H9 (cell line): ENCODE measurements at regions not wholly inside any gene's neighbourhood (a gene's known extent, or its start where the extent isn't known, plus 50 kb on each side); places are given as distances from the start of the nearest gene placed in this dataset.

Experiments used
- DNase-seq: peaks from one replicate; pipeline ENCODE4 v3.0.0-alpha.2; 2017
- H2AFZ ChIP-seq: one replicate; pipeline ENCODE4 v1.6.1; 2013; ENCODE audit warnings: mild to moderate bottlenecking, low read length, control low read depth, moderate library complexity
- H2AK5ac ChIP-seq: 2 replicates; pipeline ENCODE4 v1.6.1; 2013; ENCODE audit warnings: low read length, control low read depth, mixed read lengths; ENCODE audit not compliant: insufficient read length
- H2BK120ac ChIP-seq: one replicate; pipeline ENCODE4 v1.6.1; 2013; ENCODE audit warnings: low read depth, mild to moderate bottlenecking, low read length, control low read depth, inconsistent platforms; ENCODE audit not compliant: poor library complexity, severe bottlenecking
- H2BK12ac ChIP-seq: 2 replicates; pipeline ENCODE4 v1.6.1; 2013; ENCODE audit warnings: low read length, control low read depth, mixed read lengths, low read depth; ENCODE audit not compliant: insufficient read length
- H2BK15ac ChIP-seq: 2 replicates; pipeline ENCODE4 v1.6.1; 2013; ENCODE audit warnings: low read depth, low read length, control low read depth
- H2BK20ac ChIP-seq: one replicate; pipeline ENCODE4 v1.6.1; 2013; ENCODE audit warnings: low read depth, mild to moderate bottlenecking, low read length, control low read depth, inconsistent platforms; ENCODE audit not compliant: poor library complexity, severe bottlenecking
- H2BK5ac ChIP-seq: 2 replicates; pipeline ENCODE4 v1.6.1; 2013; ENCODE audit warnings: low read length, control low read depth, mixed read lengths; ENCODE audit not compliant: insufficient read length
- H3K14ac ChIP-seq: 2 replicates; pipeline ENCODE4 v1.6.1; 2013; ENCODE audit warnings: low read length, control low read depth; ENCODE audit not compliant: insufficient read depth
- H3K18ac ChIP-seq: 2 replicates; pipeline ENCODE4 v1.6.1; 2013; ENCODE audit warnings: low read depth, mild to moderate bottlenecking, mixed read lengths, low read length, control low read depth; ENCODE audit not compliant: insufficient read length
- H3K23ac ChIP-seq: 2 replicates; pipeline ENCODE4 v1.6.1; 2013; ENCODE audit warnings: low read length, control low read depth, mixed read lengths, low read depth; ENCODE audit not compliant: insufficient read length
- H3K23me2 ChIP-seq: 2 replicates; pipeline ENCODE4 v1.6.1; 2013; ENCODE audit warnings: low read depth, mild to moderate bottlenecking, mixed read lengths, low read length, control low read depth; ENCODE audit not compliant: insufficient read length, poor library complexity, severe bottlenecking
- H3K27ac ChIP-seq: 2 replicates; pipeline ENCODE4 v1.5.1; 2013; ENCODE audit warnings: low read length, control low read depth, mixed read lengths, low read depth; ENCODE audit not compliant: insufficient read length
- H3K27me3 ChIP-seq: 2 replicates; pipeline ENCODE4 v1.6.1; 2013; ENCODE audit warnings: low read length, control low read depth, inconsistent platforms; ENCODE audit not compliant: insufficient read depth
- H3K4ac ChIP-seq: 2 replicates; pipeline ENCODE4 v1.6.1; 2013; ENCODE audit warnings: low read depth, mild to moderate bottlenecking, control low read depth, inconsistent platforms, low read length, moderate library complexity
- H3K4me1 ChIP-seq: 2 replicates; pipeline ENCODE4 v1.6.1; 2013; ENCODE audit warnings: low read length, control low read depth, inconsistent platforms; ENCODE audit not compliant: insufficient read depth
- H3K4me2 ChIP-seq: 2 replicates; pipeline ENCODE4 v1.6.1; 2013; ENCODE audit warnings: low read length, control low read depth, mixed read lengths; ENCODE audit not compliant: insufficient read length, insufficient read depth
- H3K56ac ChIP-seq: 2 replicates; pipeline ENCODE4 v1.6.1; 2013; ENCODE audit warnings: low read depth, mild to moderate bottlenecking, mixed read lengths, low read length, control low read depth; ENCODE audit not compliant: insufficient read length
- H3K79me1 ChIP-seq: 2 replicates; pipeline ENCODE4 v1.6.1; 2013; ENCODE audit warnings: low read depth, mild to moderate bottlenecking, moderate library complexity, low read length, control low read depth, inconsistent platforms; ENCODE audit not compliant: insufficient read depth, poor library complexity, severe bottlenecking
- H3K79me2 ChIP-seq: 2 replicates; pipeline ENCODE4 v1.6.1; 2013; ENCODE audit warnings: low read length, control low read depth, inconsistent platforms; ENCODE audit not compliant: insufficient read depth
- H3K9ac ChIP-seq: 2 replicates; pipeline ENCODE4 v1.6.1; 2013; ENCODE audit warnings: low read length, control low read depth, mixed read lengths; ENCODE audit not compliant: insufficient read length; ENCODE audit errors: extremely low read depth
- H3K9me3 ChIP-seq: one replicate; pipeline ENCODE4 v1.6.1; 2013; ENCODE audit warnings: low read depth, low read length, inconsistent platforms; ENCODE audit not compliant: control insufficient read depth
- H3T11ph ChIP-seq: one replicate; pipeline ENCODE4 v1.6.1; 2013; ENCODE audit warnings: mild to moderate bottlenecking, low read length, control low read depth, inconsistent platforms
- H4K20me1 ChIP-seq: one replicate; pipeline ENCODE4 v1.6.1; 2013; ENCODE audit not compliant: control insufficient read depth, insufficient read length, insufficient read depth
- H4K5ac ChIP-seq: 2 replicates; pipeline ENCODE4 v1.6.1; 2013; ENCODE audit warnings: low read depth, mild to moderate bottlenecking, mixed read lengths, low read length, control low read depth; ENCODE audit not compliant: insufficient read length
- H4K8ac ChIP-seq: replicated peaks from 2 replicates; pipeline ENCODE4 v1.6.1; 2013; ENCODE audit warnings: low read length, control low read depth, mixed read lengths, low read depth; ENCODE audit not compliant: insufficient read length
- H4K91ac ChIP-seq: 2 replicates; pipeline ENCODE4 v1.6.1; 2013; ENCODE audit warnings: low read depth, mild to moderate bottlenecking, moderate library complexity, mixed read lengths, low read length, control low read depth; ENCODE audit not compliant: insufficient read length
- H3K27ac Mint-ChIP-seq, 3 experiments: 2 replicates in 2 of 3; 3 replicates in 1 of 3; pipeline ENCODE4 v1.8.0; 2020 to 2021; ENCODE audit warnings: mixed read lengths in 3 of 3, mild to moderate bottlenecking in 1 of 3, moderate library complexity in 1 of 3
- H3K27me3 Mint-ChIP-seq: 2 replicates; pipeline ENCODE4 v1.8.0; 2021; ENCODE audit warnings: low read depth, mild to moderate bottlenecking, moderate library complexity, mixed read lengths
- H3K36me3 Mint-ChIP-seq, 3 experiments: 2 replicates in 2 of 3; 3 replicates in 1 of 3; pipeline ENCODE4 v1.8.0; 2020 to 2021; ENCODE audit warnings: low read depth in 3 of 3, mixed read lengths in 3 of 3; ENCODE audit not compliant: insufficient read depth in 1 of 3
- H3K4me1 Mint-ChIP-seq, 2 experiments: 2 replicates each; pipeline ENCODE4 v1.8.0; 2020; ENCODE audit warnings: mixed read lengths in 2 of 2
- H3K4me3 Mint-ChIP-seq, 2 experiments: 2 replicates in 1 of 2; 3 replicates in 1 of 2; pipeline ENCODE4 v1.8.0; 2020 to 2021; ENCODE audit warnings: mild to moderate bottlenecking in 2 of 2, mixed read lengths in 2 of 2, moderate library complexity in 1 of 2
- H3K9me3 Mint-ChIP-seq, 2 experiments: 2 replicates in 1 of 2; 3 replicates in 1 of 2; pipeline ENCODE4 v1.8.0; 2020; ENCODE audit warnings: mild to moderate bottlenecking in 2 of 2, mixed read lengths in 2 of 2, moderate library complexity in 1 of 2
- WGBS: extraction: QIAGEN DNeasy Blood & Tissue Kit; methylation state at CpG from one replicate; pipeline ENCODE4 v1.1.7; 2013; ENCODE audit warnings: missing lambda C conversion rate, low lambda C conversion rate, mixed read lengths; ENCODE audit not compliant: insufficient read length; ENCODE audit errors: extremely low coverage; 5-methylcytosine and 5-hydroxymethylcytosine counted together
- TF ChIP-seq, protein P1 (sequence below): fragments of 200-600 bp; sonication (generic); conservative IDR thresholded peaks from 3 replicates; pipeline ENCODE4 v1.8.0; 2021; ENCODE audit warnings: antibody characterized with exemption, mild to moderate bottlenecking

DNA sequence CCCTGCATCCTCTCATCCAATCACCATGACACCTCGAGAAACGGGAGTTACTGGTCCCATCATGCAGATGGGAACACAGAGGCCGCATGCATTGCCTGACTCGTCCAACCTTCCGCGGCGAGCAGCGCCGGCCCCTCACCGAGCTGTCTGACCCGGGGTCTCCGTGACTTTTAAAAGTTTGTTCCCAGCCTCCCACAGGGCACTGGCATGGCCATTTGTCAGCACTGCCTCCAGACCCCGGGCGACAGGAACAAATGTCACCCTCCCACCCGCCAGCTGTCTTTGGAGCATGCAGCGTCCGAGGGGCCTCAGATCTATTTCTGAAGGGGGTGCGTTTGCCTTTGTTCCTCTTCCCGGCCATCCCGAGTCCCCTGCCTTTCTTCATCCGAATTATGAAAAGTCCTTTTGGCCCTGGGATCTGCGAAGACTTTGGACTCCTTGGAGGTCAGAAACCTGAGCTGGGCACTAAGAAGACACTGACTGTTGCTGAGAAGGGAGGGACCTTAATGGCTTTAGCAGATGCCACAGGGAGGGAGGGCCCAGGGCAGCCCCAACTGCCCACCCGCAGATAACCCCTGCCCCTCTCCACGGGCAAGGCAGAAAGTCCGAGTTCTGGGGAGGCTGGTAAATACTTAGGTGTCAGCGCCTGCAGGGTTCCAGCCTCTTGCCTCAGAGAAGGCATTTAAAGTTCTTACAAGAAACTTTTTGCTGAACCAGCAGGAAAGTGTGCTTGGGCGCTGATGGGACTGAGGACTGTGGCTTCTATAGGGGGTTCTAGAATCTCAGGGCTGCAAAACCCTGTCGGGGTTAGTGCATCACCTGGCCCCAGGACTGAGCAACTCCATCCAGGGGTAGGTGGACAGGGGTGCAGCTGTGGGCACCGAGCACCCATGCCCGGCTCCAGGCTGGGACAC lies 348.1 kb downstream of the FOXL1 start:
- peaks cover 2 to 3% (median 2%) of the 10 kb centered on the region in 3 experiments; a peak in 5 of 7 replicates for H3K36me3 Mint-ChIP-seq
- peaks cover 5% of the 10 kb centered on the region; the same call in 1 of the 2 replicates for H3K4me1 ChIP-seq
- no peak overlapping the region for H3K23ac ChIP-seq
- no peak overlapping the region for H3K56ac ChIP-seq
- H4K91ac ChIP-seq, result no peak overlapping the region
- peaks cover 3% of the 10 kb centered on the region for H3K9me3 ChIP-seq
- no peaks in the 10 kb centered on the region for H3K79me2 ChIP-seq
- TF ChIP-seq, protein P1, sequence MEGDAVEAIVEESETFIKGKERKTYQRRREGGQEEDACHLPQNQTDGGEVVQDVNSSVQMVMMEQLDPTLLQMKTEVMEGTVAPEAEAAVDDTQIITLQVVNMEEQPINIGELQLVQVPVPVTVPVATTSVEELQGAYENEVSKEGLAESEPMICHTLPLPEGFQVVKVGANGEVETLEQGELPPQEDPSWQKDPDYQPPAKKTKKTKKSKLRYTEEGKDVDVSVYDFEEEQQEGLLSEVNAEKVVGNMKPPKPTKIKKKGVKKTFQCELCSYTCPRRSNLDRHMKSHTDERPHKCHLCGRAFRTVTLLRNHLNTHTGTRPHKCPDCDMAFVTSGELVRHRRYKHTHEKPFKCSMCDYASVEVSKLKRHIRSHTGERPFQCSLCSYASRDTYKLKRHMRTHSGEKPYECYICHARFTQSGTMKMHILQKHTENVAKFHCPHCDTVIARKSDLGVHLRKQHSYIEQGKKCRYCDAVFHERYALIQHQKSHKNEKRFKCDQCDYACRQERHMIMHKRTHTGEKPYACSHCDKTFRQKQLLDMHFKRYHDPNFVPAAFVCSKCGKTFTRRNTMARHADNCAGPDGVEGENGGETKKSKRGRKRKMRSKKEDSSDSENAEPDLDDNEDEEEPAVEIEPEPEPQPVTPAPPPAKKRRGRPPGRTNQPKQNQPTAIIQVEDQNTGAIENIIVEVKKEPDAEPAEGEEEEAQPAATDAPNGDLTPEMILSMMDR, result no peak
- H2BK12ac ChIP-seq, result no peak overlapping the region
- no peaks in the 10 kb centered on the region for H3K79me1 ChIP-seq
- no peak overlapping the region for H2AFZ ChIP-seq
- H2BK120ac ChIP-seq, result no peak overlapping the region
- H4K8ac ChIP-seq, result no peak overlapping the region
- H3K18ac ChIP-seq, result no peak overlapping the region
- H3K14ac ChIP-seq, result no peak overlapping the region; the same call in 1 of the 2 replicates
- H3K4ac ChIP-seq, result no peak overlapping the region
- no peak for DNase-seq
- no peaks in the 10 kb centered on the region for H4K20me1 ChIP-seq
- H3K27ac ChIP-seq, result no peak overlapping the region
- no peak overlapping the region for H3K9ac ChIP-seq
- H3K4me2 ChIP-seq, result no peak overlapping the region
- no peaks in the 10 kb centered on the region for H3K23me2 ChIP-seq
- H3K27me3 ChIP-seq, result no peaks in the 10 kb centered on the region
- no CpG with 5 or more reads among the region's 30 CpGs for WGBS
- H4K5ac ChIP-seq, result no peak overlapping the region
- H3K27ac Mint-ChIP-seq, result no peak overlapping the region; a peak in 2 of 7 replicates
- H3T11ph ChIP-seq, result no peak overlapping the region
- H2BK20ac ChIP-seq, result no peak overlapping the region
- peaks cover 6% of the 10 kb centered on the region in 2 experiments; a peak in 4 of 5 replicates for H3K9me3 Mint-ChIP-seq
- no peak overlapping the region for H2AK5ac ChIP-seq
- H3K27me3 Mint-ChIP-seq, result peaks cover 2% of the 10 kb centered on the region
- H2BK15ac ChIP-seq, result no peak overlapping the region
- H2BK5ac ChIP-seq, result no peak overlapping the region
- H3K4me1 Mint-ChIP-seq, result peaks cover 2 to 7% of the 10 kb centered on the region in 2 experiments; a peak in 3 of 4 replicates
- H3K4me3 Mint-ChIP-seq, result no peak overlapping the region
